Thoracic aorta (tissue), 2 donors: ENCODE measurements at regions not wholly inside any gene's neighbourhood (a gene's known extent, or its start where the extent isn't known, plus 50 kb on each side); places are given as distances from the start of the nearest gene placed in this dataset.
"Not testable (repeated sequence)": the region's sequence is repeated elsewhere in the genome, so short reads cannot be mapped to it uniquely, and the experiment has no call there.

Source experiments
- ATAC-seq: fragments of 150-250 bp; one replicate; pipeline ENCODE4 v1.8.0; 2017; ENCODE audit warnings: low read depth; ENCODE audit not compliant: insufficient number of reproducible peaks, low FRiP score
- DNase-seq: peaks from one replicate; pipeline ENCODE4 v3.0.0-alpha.2; 2020; ENCODE audit warnings: low spot score
- H3K27ac ChIP-seq, 2 donors: fragments of 200-600 bp; sonication (generic); 1 replicate in 1 of 2; 2 replicates in 1 of 2; pipeline ENCODE4 v1.5.1; 2016; ENCODE audit warnings: mild to moderate bottlenecking in 2 of 2, moderate library complexity in 2 of 2
- H3K27me3 ChIP-seq: fragments of 200-600 bp; sonication (generic); replicated peaks from 2 replicates; pipeline ENCODE4 v1.6.0; 2016; ENCODE audit warnings: mild to moderate bottlenecking; ENCODE audit not compliant: insufficient read depth
- H3K36me3 ChIP-seq: fragments of 200-600 bp; sonication (generic); one replicate; pipeline ENCODE4 v1.5.1; 2016
- H3K4me1 ChIP-seq, 2 donors: fragments of 200-600 bp; sonication (generic); 1 replicate in 1 of 2; 2 replicates in 1 of 2; pipeline versions ENCODE4 v1.5.1 to v1.6.0; 2016; ENCODE audit warnings: low read depth in 2 of 2, mild to moderate bottlenecking in 1 of 2; ENCODE audit not compliant: control insufficient read depth in 1 of 2
- H3K4me3 ChIP-seq: fragments of 200-600 bp; sonication (generic); 2 replicates; pipeline ENCODE4 v1.5.1; 2016; ENCODE audit warnings: mild to moderate bottlenecking
- H3K9me3 ChIP-seq: fragments of 200-600 bp; sonication (generic); 2 replicates; pipeline ENCODE4 v1.5.1; 2016
- TF ChIP-seq, protein P1 (sequence below): fragments of 200-600 bp; sonication (generic); IDR thresholded peaks from one replicate; pipeline ENCODE4 v1.5.1; 2019; ENCODE audit warnings: antibody characterized with exemption

DNA sequence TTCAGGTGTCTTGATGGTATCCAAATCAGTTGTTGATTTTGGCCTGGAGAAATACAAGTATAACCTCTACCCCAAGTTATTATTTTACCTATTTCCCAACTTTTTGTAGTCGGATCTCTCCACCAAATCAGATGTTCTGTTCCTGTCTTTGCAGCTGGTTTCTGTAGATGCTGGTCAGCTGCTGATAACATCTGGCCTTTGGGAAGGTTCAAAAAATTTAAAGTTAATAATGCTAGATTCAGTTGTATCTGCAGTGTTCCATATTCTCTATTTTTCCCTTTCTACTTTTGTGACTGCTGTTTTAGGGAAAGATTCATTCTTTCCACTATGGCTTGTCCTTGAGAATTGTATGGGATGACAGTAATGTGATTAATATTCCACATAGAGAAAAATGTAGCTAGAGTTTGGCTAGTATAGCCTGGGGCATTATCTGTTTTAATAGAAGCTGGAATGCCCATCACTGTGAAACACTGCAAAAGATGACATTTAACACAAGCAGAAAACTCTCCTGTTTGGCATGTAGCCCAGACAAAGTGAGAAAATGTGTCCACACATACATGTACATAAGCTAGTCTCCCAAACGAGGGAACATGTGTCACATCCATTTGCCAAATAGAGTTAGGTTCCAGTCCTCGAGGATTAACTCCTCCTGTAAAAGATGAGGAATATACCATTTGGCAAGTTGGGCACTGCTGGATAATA is 99.2 kb downstream of the ZNF100 start:
- H3K9me3 ChIP-seq, H3K27ac ChIP-seq, H3K4me3 ChIP-seq, H3K4me1 ChIP-seq, H3K36me3 ChIP-seq, DNase-seq, H3K27me3 ChIP-seq, ATAC-seq: not testable (repeated sequence)

DNA sequence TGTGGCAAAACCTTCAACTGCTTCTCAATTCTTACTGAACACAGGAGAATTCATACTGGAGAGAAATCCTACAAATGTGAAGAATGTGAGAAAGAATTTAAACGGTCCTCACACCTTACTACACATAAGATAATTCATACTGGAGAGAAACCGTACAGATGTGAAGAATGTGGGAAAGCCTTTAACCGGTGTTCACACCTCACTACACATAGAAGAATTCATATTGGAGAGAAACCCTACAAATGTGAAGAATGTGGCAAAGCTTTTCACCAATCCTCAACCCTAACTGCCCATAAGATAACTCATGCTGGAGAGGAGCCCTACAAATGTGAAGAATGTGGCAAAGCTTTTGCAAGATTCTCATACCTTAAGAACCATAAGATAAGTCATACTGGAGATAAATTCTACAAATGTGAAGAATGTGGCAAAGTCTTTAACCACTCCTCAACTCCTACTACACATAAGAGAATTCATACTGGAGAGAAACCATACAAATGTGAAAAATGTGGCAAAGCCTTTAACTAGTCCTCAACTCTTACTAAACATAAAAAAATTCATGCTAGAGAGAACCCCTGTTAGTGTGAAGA is 111.7 kb downstream of the ZNF100 start:
- Histone ChIP-seq H3K4me1 (no peaks in the 10 kb centered on the region), H3K27ac (no peak overlapping the region), H3K4me3 (no peak overlapping the region), H3K36me3 (no peaks in the 10 kb centered on the region), H3K27me3 (no peaks in the 10 kb centered on the region), H3K9me3 (no peaks in the 10 kb centered on the region)
- no peak for ATAC-seq
- no peak for DNase-seq
- TF ChIP-seq, protein P1, sequence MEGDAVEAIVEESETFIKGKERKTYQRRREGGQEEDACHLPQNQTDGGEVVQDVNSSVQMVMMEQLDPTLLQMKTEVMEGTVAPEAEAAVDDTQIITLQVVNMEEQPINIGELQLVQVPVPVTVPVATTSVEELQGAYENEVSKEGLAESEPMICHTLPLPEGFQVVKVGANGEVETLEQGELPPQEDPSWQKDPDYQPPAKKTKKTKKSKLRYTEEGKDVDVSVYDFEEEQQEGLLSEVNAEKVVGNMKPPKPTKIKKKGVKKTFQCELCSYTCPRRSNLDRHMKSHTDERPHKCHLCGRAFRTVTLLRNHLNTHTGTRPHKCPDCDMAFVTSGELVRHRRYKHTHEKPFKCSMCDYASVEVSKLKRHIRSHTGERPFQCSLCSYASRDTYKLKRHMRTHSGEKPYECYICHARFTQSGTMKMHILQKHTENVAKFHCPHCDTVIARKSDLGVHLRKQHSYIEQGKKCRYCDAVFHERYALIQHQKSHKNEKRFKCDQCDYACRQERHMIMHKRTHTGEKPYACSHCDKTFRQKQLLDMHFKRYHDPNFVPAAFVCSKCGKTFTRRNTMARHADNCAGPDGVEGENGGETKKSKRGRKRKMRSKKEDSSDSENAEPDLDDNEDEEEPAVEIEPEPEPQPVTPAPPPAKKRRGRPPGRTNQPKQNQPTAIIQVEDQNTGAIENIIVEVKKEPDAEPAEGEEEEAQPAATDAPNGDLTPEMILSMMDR: no peak

DNA sequence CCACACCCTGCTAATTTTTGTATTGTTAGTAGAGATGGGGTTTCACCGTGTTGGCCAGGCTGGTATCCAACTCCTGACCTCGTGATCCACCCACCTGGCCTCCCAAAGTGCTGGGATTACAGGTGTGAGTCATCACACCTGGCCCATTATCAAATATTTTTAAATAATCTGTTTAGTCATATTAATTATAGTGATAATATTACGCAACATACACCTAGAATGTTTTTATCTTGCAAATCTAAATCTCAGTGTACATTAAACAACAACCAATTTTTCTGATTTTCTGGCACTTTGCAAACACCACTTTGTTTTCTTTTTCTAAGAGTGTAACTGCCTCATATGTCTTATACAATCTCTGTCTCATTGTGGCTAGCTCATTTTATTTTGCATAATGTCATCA is 115.9 kb downstream of the ZNF100 start:
- H3K4me1 ChIP-seq, ATAC-seq: not testable (repeated sequence)

DNA sequence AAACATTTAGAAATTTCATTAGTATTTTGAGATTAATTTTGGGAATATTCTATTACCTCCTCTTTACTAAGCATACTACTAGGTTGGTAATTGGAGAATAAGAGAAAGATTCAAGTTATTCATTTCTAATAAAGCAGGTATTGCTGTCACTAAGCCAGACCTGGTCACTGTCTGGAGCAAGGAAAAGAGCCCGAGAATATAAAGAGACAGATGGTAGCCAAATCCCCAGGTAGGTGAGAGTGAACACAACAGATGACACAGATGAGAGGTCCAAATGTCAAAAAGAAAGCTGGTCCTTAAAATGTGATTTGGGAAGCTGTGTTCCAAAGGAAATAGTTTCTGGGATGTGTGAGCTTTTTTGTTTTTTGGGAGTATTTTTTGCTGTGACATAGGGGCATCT is 128.6 kb downstream of the ZNF100 start:
- Histone ChIP-seq H3K36me3 (no peaks in the 10 kb centered on the region), H3K9me3 (no peaks in the 10 kb centered on the region), H3K4me1 (no peaks in the 10 kb centered on the region), H3K27me3 (no peaks in the 10 kb centered on the region), H3K27ac (no peak overlapping the region), H3K4me3 (no peak overlapping the region)
- TF ChIP-seq, protein P1: no peak
- DNase-seq: no peak
- ATAC-seq: no peak

More for the DNA sequence above, 115.9 kb downstream of the ZNF100 start:
- DNase-seq, H3K27me3 ChIP-seq, H3K4me3 ChIP-seq, H3K36me3 ChIP-seq, H3K9me3 ChIP-seq, H3K27ac ChIP-seq: not testable (repeated sequence)

DNA sequence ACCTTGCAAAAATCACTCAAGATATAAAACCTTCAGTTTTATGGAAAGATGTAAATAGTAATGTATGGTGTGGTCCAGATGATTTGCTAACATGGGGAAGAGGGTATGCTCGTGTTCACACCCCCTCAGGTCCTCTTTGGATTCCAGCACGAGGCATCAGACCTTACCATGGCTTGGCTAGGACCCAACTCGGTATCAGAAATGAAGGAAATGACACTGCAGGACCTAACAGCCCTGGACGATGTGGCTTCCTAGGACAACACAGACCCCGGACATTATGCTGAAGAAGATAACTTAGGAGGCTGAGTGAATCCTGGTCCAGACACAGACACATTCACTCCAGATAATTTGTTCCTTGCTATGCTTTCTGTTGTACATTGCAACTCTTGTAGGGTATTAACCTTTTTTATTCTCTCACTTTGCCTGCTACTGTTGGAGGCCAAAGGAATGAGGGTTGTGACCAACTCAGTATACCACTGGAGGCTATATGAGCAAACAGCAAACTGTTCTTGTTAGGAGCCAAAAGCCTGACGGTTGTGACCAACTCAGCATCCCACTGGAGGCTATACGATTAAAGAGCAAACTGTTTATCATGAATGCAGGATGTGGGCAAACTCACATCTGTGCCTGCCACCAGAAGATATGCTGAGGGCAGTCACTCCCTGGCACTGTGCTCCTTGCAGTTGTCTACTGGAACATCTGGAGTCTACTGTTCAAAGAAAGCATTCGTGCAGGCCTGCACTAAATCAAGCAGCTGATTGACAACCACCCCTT is 121.7 kb downstream of the ZNF429 start:
- DNase-seq (no peak), ATAC-seq (no peak)
- no peaks in the 10 kb centered on the region for H3K27me3 ChIP-seq
- H3K9me3 ChIP-seq: no peaks in the 10 kb centered on the region
- H3K4me3 ChIP-seq: no peak overlapping the region
- no peaks in the 10 kb centered on the region for H3K36me3 ChIP-seq
- TF ChIP-seq, protein P1: no peak
- H3K27ac ChIP-seq: no peak overlapping the region
- H3K4me1 ChIP-seq: no peaks in the 10 kb centered on the region

DNA sequence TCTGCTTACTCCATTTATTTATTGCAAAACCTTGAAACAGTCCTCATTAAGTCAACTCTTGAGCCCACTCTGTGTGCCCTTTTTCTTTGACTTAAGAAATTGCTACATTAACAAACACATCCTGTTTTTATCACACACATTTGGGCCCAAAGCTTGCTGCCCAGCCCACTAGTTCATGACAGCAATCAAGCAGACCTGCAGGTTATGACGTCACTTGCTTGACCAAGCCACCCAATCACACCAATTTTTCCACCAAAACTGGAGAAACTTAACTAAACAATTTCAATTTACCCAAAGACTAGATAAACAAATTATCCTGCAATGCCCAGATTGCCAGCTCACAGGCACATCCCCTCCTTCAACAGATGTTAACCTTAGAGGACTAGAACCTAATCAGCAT is 120.7 kb downstream of the ZNF429 start:
- Histone ChIP-seq H3K4me1 (no peaks in the 10 kb centered on the region), H3K9me3 (no peaks in the 10 kb centered on the region), H3K4me3 (no peak overlapping the region), H3K27ac (no peak overlapping the region), H3K27me3 (no peaks in the 10 kb centered on the region), H3K36me3 (no peaks in the 10 kb centered on the region)
- DNase-seq (no peak), ATAC-seq (no peak)
- TF ChIP-seq, protein P1: no peak
